ENCODE measurements at regions not wholly inside any gene's neighbourhood (a gene's known extent, or its start where the extent isn't known, plus 50 kb on each side); places are given as distances from the start of the nearest gene placed in this dataset.

DNA sequence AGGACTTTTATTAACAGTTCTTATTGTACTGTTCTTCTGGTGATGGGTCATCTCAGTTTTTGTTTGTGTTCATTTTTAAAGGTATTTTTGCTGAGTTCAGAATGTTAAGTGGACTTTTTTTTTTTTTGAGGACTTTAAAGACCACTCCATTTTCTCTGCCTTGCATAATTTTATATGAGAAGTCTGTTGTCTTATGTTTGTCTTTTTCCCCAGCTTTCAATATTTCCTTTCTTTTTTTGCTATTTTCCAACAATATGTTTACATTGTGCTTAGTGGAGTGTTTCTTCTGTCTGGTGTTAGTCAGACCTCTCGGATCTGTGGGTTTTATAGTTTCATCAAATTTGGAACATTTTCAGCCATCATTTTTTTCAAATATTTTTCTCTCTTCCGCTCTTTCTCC lies 290.0 kb upstream of the TNRC6C start:
- DNase-seq, result no peak

DNA sequence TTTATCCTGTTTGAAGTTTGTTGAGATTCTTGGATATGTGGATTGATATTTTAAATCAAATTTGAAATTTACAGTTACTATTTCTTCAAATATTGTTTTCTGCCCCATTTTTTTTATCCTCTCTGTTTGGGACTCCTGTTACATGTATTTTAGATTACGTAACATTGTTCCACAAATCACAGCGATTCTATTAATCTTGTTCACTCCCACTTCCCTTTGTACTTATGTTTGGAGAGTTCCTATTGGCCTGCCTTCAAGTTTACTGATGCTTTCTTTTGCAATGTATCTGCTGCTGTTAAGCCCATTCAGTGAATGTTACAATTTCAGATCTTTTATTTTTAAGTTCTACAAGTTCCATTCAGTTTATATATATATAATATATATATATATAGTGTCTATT lies 288.3 kb upstream of the TNRC6C start:
- DNase-seq, result no peak

DNA sequence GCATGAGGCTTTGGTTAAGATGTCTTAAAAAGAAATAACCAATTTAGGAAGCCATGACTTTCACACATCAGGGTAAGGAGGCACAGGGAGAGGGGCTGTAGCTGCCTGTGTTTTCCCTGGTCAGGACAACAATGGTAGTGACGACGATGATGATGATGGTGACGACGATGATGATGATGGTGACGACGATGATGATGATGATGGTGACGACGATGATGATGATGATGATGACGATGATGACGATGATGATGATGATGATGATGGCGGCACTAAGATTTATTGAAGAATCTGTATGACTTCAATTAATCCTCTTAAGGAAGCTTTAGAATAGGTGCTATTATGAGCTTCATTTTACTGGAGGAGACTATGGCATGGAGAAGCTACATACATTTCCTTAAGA lies 284.1 kb upstream of the TNRC6C start:
- no peak for DNase-seq

DNA sequence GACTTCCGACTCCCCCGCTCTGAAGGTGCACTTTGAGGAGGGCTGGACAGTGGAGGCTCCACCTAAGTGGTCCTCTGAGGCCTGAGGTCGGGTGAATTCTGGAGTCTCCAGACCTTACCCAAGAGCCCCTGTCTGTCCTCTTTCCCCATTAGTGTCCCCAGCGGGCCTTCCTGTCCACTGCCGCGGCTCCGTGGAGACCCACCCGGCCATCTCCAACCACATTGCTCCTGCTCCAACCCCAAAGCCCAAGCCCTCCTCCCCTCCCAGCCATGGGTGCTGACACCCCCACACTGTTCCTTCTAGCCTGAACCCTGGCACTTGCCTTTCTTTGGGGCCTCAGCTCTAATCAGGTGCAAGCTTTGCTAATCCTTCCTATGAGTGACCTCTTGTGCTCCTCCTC lies 283.1 kb upstream of the TNRC6C start:
- peak; percentile 7 for DNase-seq

DNA sequence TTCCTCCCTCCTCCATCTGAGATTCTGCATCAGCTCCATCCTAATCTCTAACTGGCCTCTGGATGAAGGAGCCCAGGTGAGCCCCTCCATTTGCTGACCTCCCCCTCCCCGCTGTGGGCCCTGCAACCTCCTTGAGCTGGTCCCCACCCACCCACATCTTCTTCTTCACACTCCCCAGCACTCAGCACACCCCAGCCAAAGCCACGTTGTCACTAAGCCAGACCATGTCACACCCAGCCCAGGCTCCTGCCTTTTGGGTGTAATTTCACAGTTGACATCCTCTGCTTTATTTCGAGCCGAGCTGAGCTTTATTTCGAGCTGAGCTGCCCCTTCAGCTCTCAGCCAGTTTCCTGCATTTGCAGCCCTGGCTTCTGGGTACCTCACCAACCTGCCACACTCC lies 282.7 kb upstream of the TNRC6C start:
- DNase-seq, result no peak

DNA sequence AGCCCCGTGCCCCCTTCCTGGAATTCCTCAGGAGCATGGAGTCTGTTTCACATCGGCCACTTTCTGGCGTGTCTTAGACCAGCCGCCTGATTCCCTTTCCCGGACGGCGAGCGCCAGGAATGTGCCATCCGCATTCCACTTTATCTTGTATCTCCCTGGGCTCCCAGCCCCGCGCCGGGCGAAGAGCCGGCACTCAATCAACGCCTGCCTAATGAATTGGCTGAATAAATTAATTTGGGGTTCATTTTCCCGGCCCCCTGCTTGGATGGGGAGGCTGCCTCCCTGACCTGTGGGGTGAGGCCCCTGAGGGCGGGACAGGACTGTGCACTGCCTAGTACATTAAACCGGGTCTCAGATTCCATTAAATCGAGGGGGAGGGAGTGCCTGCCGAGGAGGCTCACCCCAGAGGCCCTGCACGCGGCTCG lies 282.3 kb upstream of the TNRC6C start:
- no peak for DNase-seq

DNA sequence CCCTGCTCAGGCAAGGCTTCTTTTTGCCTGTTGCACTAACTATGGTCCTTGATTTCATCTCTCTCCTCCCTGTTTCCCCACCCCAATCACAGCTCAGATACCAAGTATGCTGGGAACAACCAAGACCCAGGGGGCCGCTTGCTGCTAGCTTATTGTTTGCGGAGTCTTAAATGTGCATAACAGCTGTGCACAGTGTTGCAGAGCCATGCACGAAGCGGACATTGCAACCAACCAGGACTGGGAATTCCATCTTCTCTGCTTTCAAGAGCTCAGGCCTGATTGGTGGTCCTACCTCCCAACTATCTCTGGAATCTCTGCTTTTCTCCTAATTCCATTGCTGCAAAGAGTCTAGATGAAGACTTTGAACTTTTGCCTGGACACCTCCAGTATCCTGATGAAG lies 281.3 kb upstream of the TNRC6C start:
- no peak for DNase-seq

DNA sequence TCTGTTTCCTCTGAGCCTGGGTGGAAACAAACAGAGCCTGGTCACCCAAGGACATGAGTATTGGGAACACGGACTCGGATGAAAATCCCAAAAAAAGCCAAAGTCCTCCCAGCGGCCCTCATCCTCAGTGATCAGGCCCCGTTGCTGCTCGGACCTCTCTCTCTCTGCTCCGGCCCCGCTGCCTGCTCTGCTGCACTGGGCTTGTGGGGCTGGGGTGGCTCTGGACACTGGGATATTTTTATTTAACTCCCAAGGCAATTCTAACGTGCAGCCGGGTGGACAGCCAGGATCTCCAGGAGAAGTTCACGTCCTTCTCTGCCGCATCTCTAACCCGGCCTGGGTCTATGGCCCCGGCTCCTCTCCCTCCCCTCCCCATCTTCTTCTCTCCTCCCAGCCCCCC lies 280.9 kb upstream of the TNRC6C start:
- no peak for DNase-seq

DNA sequence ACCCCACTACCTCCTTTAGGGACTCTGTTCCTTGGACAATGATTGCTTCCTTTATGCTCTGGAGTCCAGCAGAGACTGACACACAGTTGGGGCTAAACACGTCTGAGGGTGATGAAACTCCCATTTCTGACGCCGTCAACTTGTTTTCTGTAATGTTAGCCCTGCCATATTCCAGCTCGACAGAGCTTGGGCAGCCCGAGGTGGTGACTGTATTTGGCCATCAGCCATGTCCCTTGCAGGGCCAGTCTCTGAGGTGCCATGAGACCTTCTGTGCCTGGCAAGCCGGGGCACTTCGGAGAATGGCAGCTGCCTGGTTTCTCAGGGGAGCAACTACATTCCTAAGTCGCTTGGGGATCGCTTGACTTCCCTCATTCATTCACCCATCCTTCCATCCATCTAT lies 278.9 kb upstream of the TNRC6C start:
- no peak for DNase-seq

DNA sequence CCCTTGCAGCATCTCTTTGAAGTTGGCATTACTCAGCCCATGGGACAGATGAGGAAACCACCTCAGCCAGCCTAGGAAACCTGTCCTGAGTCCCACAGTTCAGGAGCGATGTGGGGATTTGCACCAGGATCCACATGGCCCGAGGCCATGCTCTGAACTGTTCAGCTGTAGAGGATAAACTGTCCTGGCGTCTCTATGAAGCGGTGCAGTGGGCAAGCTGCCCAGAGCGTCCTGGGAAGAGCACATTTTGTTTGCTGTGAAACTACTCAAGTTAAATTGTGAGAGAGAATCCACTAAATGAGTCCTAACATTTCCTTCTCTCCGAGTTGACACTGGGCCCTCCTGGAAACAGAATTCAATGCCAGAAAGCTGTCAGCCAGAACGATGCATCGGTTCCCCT lies 276.6 kb upstream of the TNRC6C start:
- no peak for DNase-seq

DNA sequence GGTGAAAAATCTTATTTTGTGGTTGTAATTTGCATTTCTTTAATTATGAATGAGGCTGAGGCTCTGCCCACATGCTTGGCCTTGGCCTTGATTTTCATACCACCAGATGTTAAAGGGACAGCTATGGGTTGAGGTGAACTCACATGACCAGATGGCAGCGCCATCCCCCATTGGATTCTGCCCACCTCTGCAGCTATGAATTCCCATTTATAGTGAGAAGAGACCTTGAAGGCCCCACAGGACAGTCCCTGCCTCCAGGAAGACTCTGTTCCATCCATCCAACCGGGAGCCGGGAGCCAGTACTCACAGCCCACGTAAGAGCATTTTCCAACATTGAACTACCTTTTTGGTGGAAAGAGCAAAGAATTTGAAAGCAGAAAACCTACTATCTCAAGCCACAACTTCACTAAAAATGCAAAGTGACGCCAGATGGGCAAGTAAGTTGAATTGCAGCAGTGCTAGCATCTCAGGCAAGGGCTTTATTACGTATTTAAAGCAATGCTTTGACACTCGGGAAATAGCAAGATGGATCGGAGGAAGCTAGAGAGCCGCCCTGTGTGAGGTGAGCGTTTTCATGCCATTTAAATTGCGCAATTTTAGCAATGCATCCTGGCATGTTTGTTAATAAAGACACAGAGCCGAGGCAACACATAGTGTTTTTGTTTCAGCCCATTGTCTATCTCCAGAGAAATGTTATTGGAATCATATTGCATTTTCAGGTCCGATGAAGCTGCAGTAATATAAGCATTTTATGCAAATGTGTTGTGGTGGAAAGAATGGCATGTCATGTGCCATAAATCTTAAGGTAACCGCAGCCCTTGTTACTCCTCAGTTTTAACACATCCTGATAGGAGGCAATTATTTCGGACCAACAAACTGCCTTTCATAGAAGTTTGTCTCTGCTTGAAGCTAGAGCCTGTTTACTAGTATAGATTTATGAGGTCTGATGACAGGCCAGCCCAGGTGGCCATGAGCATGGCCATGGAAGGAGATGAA lies 273.4 kb upstream of the TNRC6C start:
- DNase-seq, result peak; percentile 0

DNA sequence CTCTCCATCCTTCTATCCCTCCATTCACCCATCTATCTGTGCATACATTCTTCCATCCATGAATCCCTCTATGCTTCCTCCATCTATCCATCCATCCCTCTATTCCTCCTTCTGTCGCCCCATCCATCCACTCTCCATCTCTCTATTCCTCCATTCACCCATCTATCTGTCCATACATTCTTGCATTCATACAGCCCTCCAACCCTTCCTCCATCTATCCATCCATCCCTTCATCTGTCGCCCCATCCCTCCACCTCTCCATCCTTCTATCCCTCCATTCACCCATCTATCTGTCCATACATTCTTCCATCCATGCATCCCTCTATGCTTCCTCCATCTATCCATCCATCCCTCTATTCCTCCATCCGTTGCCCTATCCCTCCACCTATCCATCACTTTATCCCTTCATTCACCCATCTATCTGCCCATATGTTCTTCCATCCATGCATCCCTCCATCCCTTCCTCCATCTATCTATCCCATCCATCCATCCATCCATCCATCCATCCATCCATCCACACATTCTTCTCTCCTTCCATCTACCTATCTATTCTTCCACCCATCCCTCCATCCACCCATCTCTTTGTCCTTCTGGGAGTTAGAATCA lies 272.5 kb upstream of the TNRC6C start:
- DNase-seq, result peak; percentile 4

DNA sequence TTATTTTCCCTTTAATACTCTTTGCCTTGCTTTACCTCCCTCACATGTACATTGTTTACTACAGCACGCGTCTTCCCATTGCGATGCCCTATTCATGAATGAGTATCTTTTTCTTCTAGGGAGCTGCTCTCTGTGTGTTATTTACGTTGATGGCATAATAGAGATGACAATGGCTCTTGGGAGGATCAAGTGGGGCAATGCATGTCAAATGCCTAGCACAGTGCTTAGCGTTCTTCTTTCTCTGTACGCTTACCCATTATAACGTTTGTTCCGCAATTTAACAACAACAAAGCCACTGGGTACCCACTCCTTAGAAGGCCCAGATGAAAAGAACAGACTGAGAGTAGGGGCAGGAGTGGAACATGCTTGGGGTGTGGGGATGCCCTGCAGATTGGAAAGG lies 271.6 kb upstream of the TNRC6C start:
- no peak for DNase-seq

DNA sequence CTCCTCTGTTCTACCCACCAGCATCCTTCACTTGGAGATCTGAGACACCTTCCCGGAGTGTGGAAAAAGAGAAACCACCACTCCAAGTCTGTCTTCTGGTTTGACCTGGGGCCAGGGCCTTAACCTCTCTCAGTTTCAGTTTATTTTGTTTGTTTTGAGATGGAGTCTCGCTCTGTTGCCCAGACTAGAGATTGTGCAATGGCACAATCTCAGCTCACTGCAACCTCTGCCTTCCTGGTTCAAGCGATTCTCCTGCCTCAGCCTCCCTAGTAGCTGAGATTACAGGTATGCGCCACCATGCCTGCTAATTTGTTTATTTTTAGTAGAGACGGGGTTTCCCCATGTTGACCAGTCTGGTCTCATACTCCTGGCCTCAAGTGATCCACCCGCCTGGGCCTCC lies 271.1 kb upstream of the TNRC6C start:
- DNase-seq, result no peak

DNA sequence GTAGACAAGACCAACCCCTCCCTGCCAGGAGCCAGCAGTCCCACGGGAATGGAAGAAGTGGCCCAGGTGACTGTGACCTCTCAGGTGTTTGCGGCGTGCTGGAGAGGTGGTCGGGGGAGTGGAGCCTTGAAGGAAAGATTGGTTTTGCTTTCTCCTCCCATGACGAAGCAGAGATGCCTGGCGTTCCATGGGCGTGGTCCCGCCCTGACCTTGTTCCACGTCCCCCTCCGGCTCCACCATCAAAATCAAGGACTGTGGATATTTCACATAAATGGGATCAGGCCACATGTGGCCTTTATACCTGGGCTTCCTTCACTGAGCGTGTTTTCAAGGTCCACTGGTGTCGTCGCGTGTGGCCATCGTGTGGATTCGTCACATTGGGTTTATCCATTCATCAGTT lies 270.6 kb upstream of the TNRC6C start:
- peak; percentile 12 for DNase-seq

DNA sequence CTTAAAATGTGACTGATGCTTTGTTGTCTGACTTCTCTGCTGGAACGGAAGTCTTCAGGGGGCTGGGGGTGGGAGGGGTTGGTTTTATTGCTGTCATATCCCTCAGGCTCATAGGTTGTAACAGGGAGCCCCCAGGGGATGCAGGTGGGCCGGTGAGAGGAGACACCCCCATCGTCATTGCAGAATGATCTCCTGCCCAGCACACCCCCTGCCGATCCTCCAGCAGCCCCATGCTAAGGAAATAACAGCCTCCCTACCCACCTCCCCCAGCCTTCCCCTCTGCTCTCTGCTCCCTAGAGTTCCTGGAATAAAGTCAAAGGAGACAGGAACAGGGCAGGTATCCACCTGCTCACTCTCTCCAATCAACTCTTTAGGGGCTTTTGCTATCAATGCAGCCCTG lies 270.1 kb upstream of the TNRC6C start:
- DNase-seq, result peak; percentile 0

DNA sequence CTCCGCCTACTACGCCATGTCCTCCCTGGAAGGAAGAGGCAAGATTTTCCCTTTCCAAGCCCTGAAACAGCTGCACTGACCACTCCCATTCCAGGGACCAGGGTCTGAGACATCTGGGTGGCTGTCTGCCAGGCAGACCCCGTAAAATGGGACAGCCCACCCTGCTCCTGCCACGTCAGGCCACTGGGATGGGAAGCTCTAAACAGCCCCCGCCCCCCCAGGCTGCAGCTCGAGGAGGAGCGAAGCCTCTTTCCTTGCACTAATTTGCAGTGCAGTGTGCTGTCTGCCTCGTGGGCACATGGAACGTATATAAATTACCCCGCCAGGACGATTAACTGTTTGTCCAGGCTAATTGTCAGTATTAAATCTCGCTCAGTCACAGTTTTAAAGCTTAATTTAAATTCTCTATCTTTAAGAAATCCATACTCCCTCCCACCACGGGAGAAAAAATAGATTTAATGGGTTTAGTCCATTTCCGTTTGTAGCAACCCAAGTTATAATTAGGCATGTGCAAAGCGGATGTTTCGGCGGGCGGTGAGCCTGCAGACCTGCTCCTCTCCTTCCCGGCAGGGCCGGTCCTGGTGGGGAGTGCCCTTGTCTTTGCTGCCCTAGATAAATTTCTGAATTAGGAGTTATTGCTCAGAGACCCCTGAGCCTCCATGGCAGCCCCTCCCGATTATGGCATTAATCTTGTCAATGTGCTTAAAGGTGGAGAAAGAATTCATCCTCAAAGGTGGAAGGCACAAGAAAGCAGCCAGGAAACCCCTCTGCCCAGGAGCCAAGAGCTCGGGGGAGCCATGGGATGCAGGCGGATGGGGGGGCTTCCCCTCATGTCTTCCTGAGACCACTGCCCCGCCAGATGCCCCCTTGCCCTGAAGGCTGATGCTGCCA lies 268.0 kb upstream of the TNRC6C start:
- peak; percentile 14 for DNase-seq

DNA sequence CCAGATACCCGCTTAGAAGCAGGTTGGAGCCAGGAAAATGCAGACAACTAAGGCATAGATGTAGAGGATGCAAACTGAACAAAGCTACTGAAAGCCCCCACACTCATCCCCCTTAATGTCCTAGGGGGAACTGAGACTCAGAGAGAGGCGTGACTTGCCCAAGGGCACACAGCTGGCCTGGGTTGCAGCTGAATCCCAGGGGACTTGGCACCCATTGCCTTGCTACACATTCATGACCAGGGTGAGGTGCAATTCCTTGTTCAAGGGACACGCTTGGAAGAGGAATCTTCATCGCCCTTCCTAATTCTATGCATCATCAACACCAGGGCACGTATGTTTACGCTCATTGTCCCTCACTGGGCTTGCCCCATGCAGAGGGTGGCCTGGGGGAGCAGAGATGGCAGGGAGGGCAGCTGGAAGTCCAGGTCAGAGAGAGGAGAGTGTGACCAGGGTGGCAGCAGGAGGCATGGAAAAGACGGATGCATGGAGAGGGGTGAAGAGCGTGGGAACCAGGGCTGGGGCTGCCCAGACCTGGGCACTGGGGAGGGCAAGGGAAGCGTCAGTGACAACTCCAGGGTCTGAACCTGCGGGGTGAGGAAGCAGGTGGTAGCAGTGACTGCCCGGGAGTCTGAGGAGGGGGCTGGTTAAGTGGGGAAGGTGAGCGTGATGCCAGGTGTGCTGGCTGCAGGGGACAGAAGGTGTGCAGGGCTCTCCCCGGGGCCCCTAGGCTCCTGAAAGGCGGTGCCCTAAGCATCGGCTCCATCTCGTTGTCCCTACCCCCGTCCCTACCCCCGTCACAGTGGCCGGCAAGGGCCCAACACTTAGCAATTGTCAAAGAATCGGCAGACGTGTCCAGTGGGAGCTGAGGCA lies 267.1 kb upstream of the TNRC6C start:
- peak; percentile 12 for DNase-seq

DNA sequence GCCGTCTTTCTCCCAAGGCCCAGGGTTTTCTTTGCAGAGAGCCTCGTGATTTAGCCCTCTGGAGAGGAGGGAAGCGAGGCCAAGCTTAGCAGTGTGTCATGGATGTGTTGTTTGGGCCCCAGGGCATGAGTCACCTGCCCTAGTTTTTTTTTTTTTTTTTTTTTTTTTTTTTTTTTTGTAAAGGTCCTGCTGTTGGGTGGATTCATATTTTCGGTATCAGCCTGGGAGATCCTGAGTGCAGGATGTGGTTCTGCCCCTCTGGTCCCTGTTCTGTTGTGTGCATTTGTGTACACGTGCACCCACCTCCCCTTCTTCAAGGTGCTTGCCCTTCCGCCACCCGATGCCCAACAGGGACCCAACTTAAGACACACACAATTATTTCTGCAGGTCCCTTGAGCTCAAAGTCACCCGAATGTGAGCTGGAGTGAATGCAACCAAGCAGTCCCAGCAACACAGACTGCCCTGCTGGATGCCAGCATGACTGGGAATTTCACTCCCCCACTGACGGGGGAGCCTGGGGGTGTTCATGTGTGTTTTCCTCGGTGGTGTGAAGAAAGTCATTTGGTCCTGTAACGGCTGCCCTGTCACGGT lies 265.8 kb upstream of the TNRC6C start:
- DNase-seq, result peak; percentile 13

DNA sequence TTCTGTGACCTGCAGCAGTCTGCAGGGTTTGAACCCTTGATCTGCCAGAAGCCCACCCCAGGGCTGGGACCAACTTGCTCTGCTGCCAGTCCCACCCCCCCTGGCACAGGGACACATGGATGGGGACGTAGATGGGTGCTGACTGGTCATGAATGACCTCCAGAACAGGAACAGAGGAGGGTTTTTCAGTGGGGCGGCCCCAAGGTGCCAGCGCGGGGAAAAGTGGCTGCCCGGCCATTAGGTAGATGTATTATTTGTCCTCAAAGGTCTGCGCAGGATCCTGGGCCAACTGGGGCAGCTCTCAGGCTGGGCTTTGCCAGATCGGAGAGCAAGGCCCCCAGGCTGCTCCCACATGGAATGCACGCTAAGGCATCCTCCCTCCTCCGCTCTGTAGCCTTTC lies 265.2 kb upstream of the TNRC6C start:
- peak; percentile 12 for DNase-seq

DNA sequence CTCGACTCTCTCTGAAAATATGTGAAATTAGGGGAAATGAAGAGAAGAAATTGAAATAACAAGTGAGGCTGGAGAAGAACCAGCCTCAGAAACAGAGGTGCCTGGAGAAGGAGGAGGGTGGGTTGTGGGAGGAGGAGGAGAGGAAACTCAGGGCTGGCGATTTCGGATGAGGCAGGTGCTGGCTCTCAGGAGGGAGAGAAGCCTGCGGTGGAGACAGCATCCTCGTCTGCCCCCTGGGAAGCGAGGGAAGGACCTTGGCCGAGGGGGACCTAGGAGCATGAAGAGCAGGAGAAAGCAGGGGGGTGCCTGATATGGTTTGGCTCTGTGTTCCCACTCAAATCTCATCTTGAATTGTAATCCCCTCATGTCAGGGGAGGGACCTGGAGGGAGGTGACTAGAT lies 264.7 kb upstream of the TNRC6C start:
- peak; percentile 3 for DNase-seq
